ENCODE measurements at regions not wholly inside any gene's neighbourhood (a gene's known extent, or its start where the extent isn't known, plus 50 kb on each side); places are given as distances from the start of the nearest gene placed in this dataset.

DNA sequence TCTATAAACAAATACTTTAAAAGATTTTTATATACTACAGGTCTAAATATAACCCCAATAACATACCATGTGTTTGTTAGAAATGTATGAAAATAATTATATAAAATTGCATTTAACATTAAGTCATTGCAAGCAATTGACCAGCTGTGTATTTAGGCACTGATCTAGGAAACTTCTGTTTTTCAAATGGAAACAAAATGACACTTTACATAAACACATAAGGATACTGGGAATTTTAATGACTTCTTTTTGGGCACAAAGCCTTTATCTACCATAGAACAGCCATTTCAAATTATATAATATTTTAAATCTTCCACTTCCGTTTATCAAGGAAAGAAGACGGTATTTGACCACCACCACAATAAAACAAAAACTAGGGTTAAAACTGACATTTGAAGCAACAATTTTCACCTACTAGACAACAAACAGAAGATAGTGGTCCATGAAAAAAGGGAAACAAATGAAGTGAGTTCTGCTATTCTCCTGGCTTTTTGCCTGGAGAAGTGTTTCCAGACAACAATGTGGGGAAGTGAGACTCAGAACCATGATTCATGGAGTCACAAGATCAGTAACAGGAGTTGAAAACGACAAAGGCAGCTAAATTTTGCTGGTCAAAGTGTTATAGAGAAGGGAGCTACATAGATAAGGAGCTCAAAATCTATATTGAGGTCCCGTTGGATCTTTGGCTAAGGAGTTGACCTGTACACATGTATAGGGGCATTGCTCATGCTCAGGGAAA, 475.1 kb downstream of the TRHDE start:
- TF ChIP-seq, protein P1, sequence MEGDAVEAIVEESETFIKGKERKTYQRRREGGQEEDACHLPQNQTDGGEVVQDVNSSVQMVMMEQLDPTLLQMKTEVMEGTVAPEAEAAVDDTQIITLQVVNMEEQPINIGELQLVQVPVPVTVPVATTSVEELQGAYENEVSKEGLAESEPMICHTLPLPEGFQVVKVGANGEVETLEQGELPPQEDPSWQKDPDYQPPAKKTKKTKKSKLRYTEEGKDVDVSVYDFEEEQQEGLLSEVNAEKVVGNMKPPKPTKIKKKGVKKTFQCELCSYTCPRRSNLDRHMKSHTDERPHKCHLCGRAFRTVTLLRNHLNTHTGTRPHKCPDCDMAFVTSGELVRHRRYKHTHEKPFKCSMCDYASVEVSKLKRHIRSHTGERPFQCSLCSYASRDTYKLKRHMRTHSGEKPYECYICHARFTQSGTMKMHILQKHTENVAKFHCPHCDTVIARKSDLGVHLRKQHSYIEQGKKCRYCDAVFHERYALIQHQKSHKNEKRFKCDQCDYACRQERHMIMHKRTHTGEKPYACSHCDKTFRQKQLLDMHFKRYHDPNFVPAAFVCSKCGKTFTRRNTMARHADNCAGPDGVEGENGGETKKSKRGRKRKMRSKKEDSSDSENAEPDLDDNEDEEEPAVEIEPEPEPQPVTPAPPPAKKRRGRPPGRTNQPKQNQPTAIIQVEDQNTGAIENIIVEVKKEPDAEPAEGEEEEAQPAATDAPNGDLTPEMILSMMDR (IDR thresholded peaks at IDR 0.05; ENCODE audit: low read length), result no peak
- no peak for TF ChIP-seq EZH2phosphoT487 (IDR thresholded peaks at IDR 0.05; ENCODE audit: low read length)

Data from MM.1S (cell line).